SK-N-SH (cell line): ENCODE measurements at regions not wholly inside any gene's neighbourhood (a gene's known extent, or its start where the extent isn't known, plus 50 kb on each side); places are given as distances from the start of the nearest gene placed in this dataset.

Experiments
- CTCF ChIP-seq: fragments of 200-600 bp; sonication (generic); IDR thresholded peaks from 2 replicates; pipeline ENCODE4 v1.6.1; 2017; ENCODE audit warnings: antibody characterized with exemption, mild to moderate bottlenecking, moderate library complexity
- ELF1 ChIP-seq: IDR thresholded peaks from 2 replicates; pipeline ENCODE4 v1.4.0; 2012
- FOXM1 ChIP-seq: IDR thresholded peaks from 2 replicates; pipeline ENCODE4 v1.4.0; 2012; ENCODE audit warnings: low read depth, mild to moderate bottlenecking
- JUND ChIP-seq: IDR thresholded peaks from 2 replicates; pipeline ENCODE4 v1.4.0; 2012
- POLR2AphosphoS5 ChIP-seq: IDR thresholded peaks from 2 replicates; pipeline ENCODE4 v1.6.1; 2012; ENCODE audit warnings: low read depth, low read length
- RAD21 ChIP-seq: IDR thresholded peaks from 2 replicates; pipeline ENCODE4 v1.6.1; 2012; ENCODE audit warnings: mild to moderate bottlenecking, low read length
- TCF12 ChIP-seq: IDR thresholded peaks from 2 replicates; pipeline ENCODE4 v1.4.0; 2012
- TF ChIP-seq, protein P1 (sequence below): IDR thresholded peaks from 2 replicates; pipeline ENCODE4 v1.4.0; 2012; ENCODE audit warnings: low read depth

DNA sequence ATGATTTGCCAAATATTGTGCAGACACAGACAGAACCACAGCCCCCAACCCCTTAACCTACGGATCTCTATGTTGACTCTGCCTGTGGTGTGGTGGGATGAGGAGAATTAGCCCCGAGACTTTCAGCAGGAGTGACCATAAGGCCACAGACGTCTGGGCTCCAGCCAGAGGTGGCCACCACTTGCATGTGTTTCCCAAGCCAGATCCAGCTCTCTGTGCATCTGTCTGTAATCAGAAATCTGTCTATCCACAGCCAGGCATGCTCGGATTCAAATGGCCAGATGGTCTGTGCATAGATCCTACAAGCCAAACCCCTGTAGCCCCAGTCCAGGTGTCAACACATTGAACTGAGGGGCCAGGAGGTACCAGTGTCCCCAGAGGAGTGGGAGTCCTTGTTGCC is 140.6 kb downstream of the SYF2 start:
- no peak for TF ChIP-seq TCF12
- TF ChIP-seq ELF1, result no peak
- TF ChIP-seq CTCF, result no peak
- TF ChIP-seq RAD21, result no peak
- no peak for TF ChIP-seq POLR2AphosphoS5
- TF ChIP-seq, protein P1, sequence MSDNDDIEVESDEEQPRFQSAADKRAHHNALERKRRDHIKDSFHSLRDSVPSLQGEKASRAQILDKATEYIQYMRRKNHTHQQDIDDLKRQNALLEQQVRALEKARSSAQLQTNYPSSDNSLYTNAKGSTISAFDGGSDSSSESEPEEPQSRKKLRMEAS, result no peak
- no peak for TF ChIP-seq JUND
- no peak for TF ChIP-seq FOXM1
